Progenitor cell of endocrine pancreas (in vitro differentiated cells): ENCODE measurements at regions not wholly inside any gene's neighbourhood (a gene's known extent, or its start where the extent isn't known, plus 50 kb on each side); places are given as distances from the start of the nearest gene placed in this dataset.

ENCODE experiments used
- DNase-seq: peaks from one replicate; pipeline ENCODE4 v3.0.0; 2021; ENCODE audit warnings: low spot score; ENCODE audit not compliant: unreplicated experiment
- H3K27ac Mint-ChIP-seq: 2 replicates; pipeline ENCODE4 v1.8.0; 2021; ENCODE audit warnings: mild to moderate bottlenecking, moderate library complexity, mixed read lengths
- H3K27me3 Mint-ChIP-seq: 2 replicates; pipeline ENCODE4 v1.8.0; 2021; ENCODE audit warnings: mixed read lengths
- H3K36me3 Mint-ChIP-seq: 2 replicates; pipeline ENCODE4 v1.8.0; 2022; ENCODE audit warnings: mixed read lengths; ENCODE audit not compliant: insufficient read depth
- H3K4me1 Mint-ChIP-seq: 2 replicates; pipeline ENCODE4 v1.8.0; 2021; ENCODE audit warnings: low read depth, mixed read lengths
- H3K4me3 Mint-ChIP-seq: 2 replicates; pipeline ENCODE4 v1.8.0; 2021; ENCODE audit warnings: low read depth, mild to moderate bottlenecking, moderate library complexity, mixed read lengths
- H3K9me3 Mint-ChIP-seq: 2 replicates; pipeline ENCODE4 v1.8.0; 2021; ENCODE audit warnings: low read depth, mixed read lengths
- CTCF ChIP-seq: fragments of 200-600 bp; sonication (generic); IDR thresholded peaks from one replicate; pipeline ENCODE4 v1.5.0; 2021; ENCODE audit warnings: antibody characterized with exemption, mild to moderate bottlenecking; ENCODE audit not compliant: unreplicated experiment

DNA sequence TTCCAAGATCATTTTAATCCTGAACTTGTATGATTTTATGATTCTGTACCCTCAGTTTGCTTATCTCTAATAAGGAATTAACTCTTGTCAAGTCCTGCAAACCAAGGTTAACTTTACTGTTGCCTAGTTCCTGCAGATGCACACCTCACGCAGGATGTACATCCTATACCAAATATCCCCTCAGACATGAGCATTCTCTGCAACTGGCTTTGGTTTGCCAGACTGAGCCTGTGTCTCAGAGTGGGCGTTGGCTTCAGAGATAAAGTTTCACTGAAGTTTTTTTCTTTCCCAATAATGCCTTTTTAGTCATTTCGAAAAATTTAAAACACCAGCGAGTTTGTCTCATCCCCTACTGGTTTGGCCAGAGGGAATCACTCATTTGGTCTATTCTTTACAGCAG, 173.9 kb downstream of the NR2F2 start:
- Mint-ChIP-seq H3K4me1 (no peaks in the 10 kb centered on the region), H3K36me3 (peaks cover under 1% of the 10 kb centered on the region), H3K27me3 (peaks cover 18% of the 10 kb centered on the region), H3K27ac (no peak overlapping the region), H3K9me3 (no peaks in the 10 kb centered on the region), H3K4me3 (no peak overlapping the region)
- no peak for DNase-seq
- TF ChIP-seq CTCF = no peak

DNA sequence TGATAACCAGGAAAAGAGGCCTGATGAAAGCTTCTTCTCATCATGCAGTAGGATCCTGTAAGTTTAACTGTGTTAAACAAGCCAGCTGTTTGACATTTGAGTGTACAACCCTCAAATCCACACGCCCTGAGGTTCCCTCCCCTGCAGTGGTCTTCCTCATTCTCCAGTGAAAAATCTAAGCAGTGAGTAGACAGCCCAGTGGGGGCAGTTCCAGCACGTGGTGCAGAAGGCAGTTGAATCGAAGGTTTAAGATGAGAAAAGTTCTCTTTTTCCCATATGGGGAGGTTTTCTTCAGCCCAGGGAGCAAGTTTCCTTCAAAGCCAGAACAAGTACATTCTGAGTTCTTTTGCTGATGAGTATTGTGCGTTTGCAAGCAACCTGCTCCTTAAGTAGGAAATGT, 174.5 kb downstream of the NR2F2 start:
- no peak overlapping the region for H3K27ac Mint-ChIP-seq
- no peak for TF ChIP-seq CTCF
- no peaks in the 10 kb centered on the region for H3K9me3 Mint-ChIP-seq
- H3K27me3 Mint-ChIP-seq = peaks cover 19% of the 10 kb centered on the region
- H3K4me1 Mint-ChIP-seq = no peaks in the 10 kb centered on the region
- no peak for DNase-seq
- no peak overlapping the region for H3K4me3 Mint-ChIP-seq
- H3K36me3 Mint-ChIP-seq = no peaks in the 10 kb centered on the region

DNA sequence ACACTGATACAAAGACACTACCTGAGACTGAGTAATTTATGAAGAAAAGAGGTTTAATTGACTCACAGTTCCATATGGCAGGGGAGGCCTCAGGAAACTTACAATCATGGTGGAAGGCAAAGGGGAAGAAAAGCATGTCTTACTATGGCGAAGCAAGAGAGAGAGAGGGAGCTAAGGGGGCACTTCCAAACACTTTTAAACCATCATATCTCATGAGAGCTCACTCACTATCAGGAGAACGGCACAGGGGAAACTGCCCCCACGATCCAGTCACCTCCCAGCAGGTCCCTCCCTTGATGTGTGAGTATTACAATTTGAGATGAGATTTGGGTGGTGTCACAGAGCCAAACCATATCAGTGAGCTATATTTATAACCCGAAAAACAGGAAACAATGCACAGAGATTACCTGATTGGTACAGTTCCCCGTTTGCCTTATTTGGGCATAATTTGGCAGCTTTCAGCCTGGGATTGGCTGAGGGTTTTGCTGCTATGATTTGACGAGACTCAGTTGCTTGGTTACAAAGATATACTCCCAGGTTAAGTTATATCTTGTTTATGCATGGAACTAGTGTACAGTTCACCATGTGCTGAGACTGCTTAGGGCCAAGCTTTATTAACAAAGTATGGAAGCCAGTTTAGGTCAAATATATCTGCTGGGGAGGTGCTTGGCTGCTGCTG, 184.2 kb downstream of the NR2F2 start:
- TF ChIP-seq CTCF = no peak
- DNase-seq = no peak
- Mint-ChIP-seq H3K9me3 (peaks cover 9% of the 10 kb centered on the region), H3K27ac (no peak overlapping the region), H3K4me1 (peaks cover 2% of the 10 kb centered on the region), H3K4me3 (no peak overlapping the region), H3K36me3 (peaks cover 3% of the 10 kb centered on the region), H3K27me3 (peaks cover 14% of the 10 kb centered on the region)

- Mint-ChIP-seq H3K27me3 (peaks cover 9% of the 10 kb centered on the region), H3K4me1 (peaks cover 2% of the 10 kb centered on the region), H3K27ac (no peak overlapping the region), H3K36me3 (peaks cover 3% of the 10 kb centered on the region), H3K9me3 (peaks cover 13% of the 10 kb centered on the region), H3K4me3 (no peak overlapping the region)
- no peak for TF ChIP-seq CTCF
- DNase-seq = no peak
These were observed 184.9 kb downstream of the NR2F2 start for GRCh38 chr15:96515371-96515770.

- TF ChIP-seq CTCF = no peak
- no peaks in the 10 kb centered on the region for H3K4me1 Mint-ChIP-seq
- DNase-seq = no peak
- no peak overlapping the region for H3K27ac Mint-ChIP-seq
- H3K9me3 Mint-ChIP-seq = peaks cover 24% of the 10 kb centered on the region
- peaks cover 3% of the 10 kb centered on the region for H3K36me3 Mint-ChIP-seq
- H3K27me3 Mint-ChIP-seq = peaks cover 16% of the 10 kb centered on the region
- no peak overlapping the region for H3K4me3 Mint-ChIP-seq
These were observed 190.9 kb downstream of the NR2F2 start for GRCh38 chr15:96521386-96521785.
